ENCODE measurements at regions not wholly inside any gene's neighbourhood (a gene's known extent, or its start where the extent isn't known, plus 50 kb on each side); places are given as distances from the start of the nearest gene placed in this dataset.

- no peak overlapping the region for H3K4me3 ChIP-seq
- no peak overlapping the region for H3K27ac ChIP-seq (ENCODE audit: extremely low read depth, low read depth, low read length)
- ChIA-PET CTCF (ENCODE audit: low intra/inter-chr PET ratio) (no interaction called here), POLR2A (no interaction called here)
- ATAC-seq (peak; percentile 82), DNase-seq (ENCODE audit: extremely low read depth in 1 of 4, low spot score in 3 of 4) (peak; percentile 45 to 74 (median 50)), FAIRE-seq (peak; percentile 64)
- in situ Hi-C loops (cut with MboI), result no loop called here
- H3K79me2 ChIP-seq (ENCODE audit: control insufficient read depth, insufficient read depth, low read length), result no peaks in the 10 kb centered on the region
- TF ChIP-seq NRF1 (conservative IDR thresholded peaks at IDR 0.05 in 1 of 2, IDR thresholded peaks at IDR 0.05 in 1 of 2) (peak; percentile 69 to 77), EZH2 (IDR thresholded peaks at IDR 0.05; ENCODE audit: borderline replicate concordance, low read depth, low read length) (no peak)
- peaks cover 11 to 47% of the 10 kb centered on the region in 2 experiments; a peak in 3 of 5 replicates for H3K27me3 ChIP-seq (ENCODE audit: control insufficient read depth in 2 of 2, insufficient read depth in 2 of 2, low read length in 2 of 2)
- no peaks in the 10 kb centered on the region for H3K9me3 ChIP-seq (replicated peaks; ENCODE audit: control insufficient read depth, insufficient read depth, low read depth, low read length)
- no peaks in the 10 kb centered on the region; the same call in 1 of the 2 replicates for H4K20me1 ChIP-seq (replicated peaks; ENCODE audit: control insufficient read depth, insufficient read depth, low read length)
- no peak overlapping the region for H3K9ac ChIP-seq (ENCODE audit: insufficient read depth in 1 of 2, low read depth in 2 of 2, low read length in 2 of 2)
- H3K4me1 ChIP-seq (replicated peaks in 1 of 2; ENCODE audit: control insufficient read depth in 2 of 2, insufficient read depth in 2 of 2, low read length in 2 of 2), result no peaks in the 10 kb centered on the region; a peak in 2 of 5 replicates
- WGBS (ENCODE audit: insufficient coverage, low coverage, missing lambda C conversion rate), result 2% methylated on average over 5 of the region's 5 CpGs
- no peaks in the 10 kb centered on the region for H3K9me1 ChIP-seq (ENCODE audit: control insufficient read depth, insufficient read depth, low read length)
- no peak overlapping the region for H3K4me2 ChIP-seq (ENCODE audit: insufficient read depth, low read length)
- BruUV-seq (replicated peaks), result no TSS peak
- intact Hi-C loops (cut with micrococcal nuclease), result no loop called here
- H3K36me3 ChIP-seq (ENCODE audit: control insufficient read depth, insufficient read depth, low read length), result no peaks in the 10 kb centered on the region
- no peak overlapping the region for H2AFZ ChIP-seq (ENCODE audit: low read depth, low read length)
Observed at GRCh38 chr11:71144010-71144409, 108.4 kb downstream of the SHANK2 start.

- Histone ChIP-seq H4K20me1 (replicated peaks; ENCODE audit: control insufficient read depth, insufficient read depth, low read length) (no peaks in the 10 kb centered on the region; the same call in 1 of the 2 replicates), H2AFZ (ENCODE audit: low read depth, low read length) (no peak overlapping the region), H3K9ac (ENCODE audit: insufficient read depth in 1 of 2, low read depth in 2 of 2, low read length in 2 of 2) (no peak overlapping the region), H3K27me3 (ENCODE audit: control insufficient read depth in 2 of 2, insufficient read depth in 2 of 2, low read length in 2 of 2) (peaks cover 6 to 37% of the 10 kb centered on the region in 2 experiments; a peak in 3 of 5 replicates), H3K4me3 (no peak overlapping the region), H3K36me3 (ENCODE audit: control insufficient read depth, insufficient read depth, low read length) (no peaks in the 10 kb centered on the region), H3K4me1 (replicated peaks in 1 of 2; ENCODE audit: control insufficient read depth in 2 of 2, insufficient read depth in 2 of 2, low read length in 2 of 2) (no peaks in the 10 kb centered on the region), H3K27ac (ENCODE audit: extremely low read depth, low read depth, low read length) (no peak overlapping the region), H3K4me2 (ENCODE audit: insufficient read depth, low read length) (no peak overlapping the region), H3K9me1 (ENCODE audit: control insufficient read depth, insufficient read depth, low read length) (no peaks in the 10 kb centered on the region), H3K9me3 (replicated peaks; ENCODE audit: control insufficient read depth, insufficient read depth, low read depth, low read length) (no peaks in the 10 kb centered on the region), H3K79me2 (ENCODE audit: control insufficient read depth, insufficient read depth, low read length) (no peaks in the 10 kb centered on the region)
- ChIA-PET POLR2A (interaction anchor here (0.6 kb wide), 1 partner anchor 54 kb away, joined by 3 read pairs; no protein-coding TSS in a partner anchor), CTCF (ENCODE audit: low intra/inter-chr PET ratio) (no interaction called here)
- no peak for FAIRE-seq
- no peak for ATAC-seq
- no TSS peak for BruUV-seq (replicated peaks)
- intact Hi-C loops (cut with micrococcal nuclease) (no loop called here), in situ Hi-C loops (cut with MboI) (no loop called here)
- under 1% methylated on average over 17 of the region's 22 CpGs for WGBS (ENCODE audit: insufficient coverage, low coverage, missing lambda C conversion rate)
- DNase-seq (ENCODE audit: extremely low read depth in 1 of 4, low spot score in 3 of 4), result no peak
- TF ChIP-seq ZNF639 (CRISPR knock-in tag; conservative IDR thresholded peaks at IDR 0.05 in 1 of 2, IDR thresholded peaks at IDR 0.05 in 1 of 2) (no peak), ZBTB2 (IDR thresholded peaks at IDR 0.05) (no peak), ZFPM2 (CRISPR knock-in tag; IDR thresholded peaks at IDR 0.05) (no peak), ZBTB5 (IDR thresholded peaks at IDR 0.05) (no peak), ZNF134 (CRISPR knock-in tag; conservative IDR thresholded peaks at IDR 0.05) (no peak)
- TF ChIP-seq, protein P1, sequence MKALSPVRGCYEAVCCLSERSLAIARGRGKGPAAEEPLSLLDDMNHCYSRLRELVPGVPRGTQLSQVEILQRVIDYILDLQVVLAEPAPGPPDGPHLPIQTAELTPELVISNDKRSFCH (CRISPR knock-in tag; IDR thresholded peaks at IDR 0.05), result no peak
- TF ChIP-seq, protein P1 (tag; IDR thresholded peaks at IDR 0.05), result no peak
Observed at GRCh38 chr11:71140206-71140919, 112.0 kb downstream of the SHANK2 start.
